NAMALWA (cell line): ENCODE measurements at regions not wholly inside any gene's neighbourhood (a gene's known extent, or its start where the extent isn't known, plus 50 kb on each side); places are given as distances from the start of the nearest gene placed in this dataset.

Experiments
- DNase-seq: peaks from one replicate; pipeline ENCODE4 v3.0.0-alpha.2; 2015; ENCODE audit warnings: low spot score

DNA sequence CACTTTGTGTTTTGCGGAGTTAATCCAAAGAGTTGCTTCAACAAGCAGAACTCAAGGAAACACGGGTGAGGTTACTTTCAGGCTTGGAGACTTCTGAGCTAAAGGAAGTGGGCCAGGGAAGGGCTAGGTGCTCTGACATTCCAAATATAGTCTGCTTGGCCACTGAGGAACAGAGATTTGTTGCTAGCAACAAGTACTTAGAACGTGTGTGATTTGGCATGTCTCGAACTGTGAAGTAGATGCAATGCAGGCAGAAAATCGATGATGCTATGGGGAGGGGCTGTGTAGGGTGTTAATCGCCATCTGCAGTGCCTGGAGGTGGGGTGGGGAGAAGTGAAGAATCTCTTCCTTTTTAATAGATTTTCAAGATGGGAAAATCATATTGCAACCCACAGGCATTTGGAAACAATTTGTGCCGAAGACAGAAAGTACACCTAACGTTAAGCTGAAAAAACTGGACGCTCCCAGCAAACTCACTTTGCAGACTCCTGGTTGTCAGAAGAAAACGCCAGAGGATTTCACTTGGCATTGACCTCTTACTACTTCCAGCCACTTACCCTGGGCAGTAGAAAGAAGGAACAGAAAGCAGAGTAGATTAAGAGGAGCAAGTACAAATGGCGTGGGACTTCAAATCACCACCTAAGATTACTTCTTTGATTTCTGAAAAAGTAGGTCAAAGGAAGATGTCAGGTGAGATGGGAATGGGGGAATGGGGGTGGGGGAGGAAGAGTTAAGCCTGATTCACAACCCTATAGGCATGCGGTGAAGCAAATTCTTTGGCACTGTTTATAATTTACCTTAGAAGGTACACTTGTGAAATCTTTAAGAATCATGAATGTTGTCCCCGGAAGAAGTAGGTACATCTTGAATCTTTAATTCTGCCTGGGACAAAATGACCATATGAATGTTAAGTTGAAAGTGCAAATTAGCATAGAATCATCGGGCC lies 314.1 kb downstream of the CD83 start:
- no peak for DNase-seq

GRCh38 chr6:14434916-14435690 lies 317.5 kb downstream of the CD83 start:
- DNase-seq, result no peak

DNA sequence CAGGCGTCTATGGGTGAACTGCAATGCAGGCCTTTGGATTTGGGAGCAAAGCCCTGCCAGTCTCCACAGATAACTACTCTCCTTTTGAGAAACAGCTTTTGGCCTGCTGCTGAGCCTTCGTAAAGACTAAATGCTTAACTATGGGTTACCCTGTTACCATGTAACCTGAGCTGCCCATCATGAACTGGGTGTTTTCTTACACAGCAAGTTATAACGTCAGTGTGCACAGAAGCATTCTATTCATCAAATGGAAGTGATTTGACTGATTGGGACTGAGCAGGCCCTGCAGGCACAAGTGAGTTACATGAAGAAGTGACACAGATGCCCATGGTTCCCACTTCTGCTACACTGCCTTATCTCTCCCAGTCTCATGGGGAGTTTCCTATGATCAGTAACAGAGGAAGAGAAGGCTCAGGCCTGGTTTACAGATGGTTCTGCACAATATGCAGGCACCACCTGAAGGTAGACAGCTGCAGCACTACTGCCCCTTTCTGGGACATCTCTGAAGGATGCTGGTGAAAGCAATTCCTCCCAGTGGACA lies 319.1 kb downstream of the CD83 start:
- DNase-seq, result no peak

DNA sequence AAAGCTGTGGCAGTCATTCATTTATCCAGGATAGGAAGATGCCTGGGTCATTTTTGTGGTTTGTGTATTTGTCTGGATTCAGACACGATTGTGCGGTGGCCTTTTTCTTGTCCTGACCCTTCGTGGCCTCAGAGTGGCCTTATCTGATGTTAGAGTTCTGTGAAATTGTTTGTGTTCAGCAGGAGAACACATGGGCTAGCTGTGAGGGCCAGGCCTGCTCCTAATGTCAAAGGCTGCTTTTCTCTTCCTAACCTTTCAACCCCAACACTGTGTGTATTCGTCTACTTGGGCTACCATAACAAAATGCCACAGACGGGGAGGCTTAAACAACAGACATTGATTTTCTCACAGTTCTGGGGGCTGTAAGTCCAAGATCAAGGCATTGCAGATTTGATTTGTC lies 321.8 kb downstream of the CD83 start:
- no peak for DNase-seq

DNA sequence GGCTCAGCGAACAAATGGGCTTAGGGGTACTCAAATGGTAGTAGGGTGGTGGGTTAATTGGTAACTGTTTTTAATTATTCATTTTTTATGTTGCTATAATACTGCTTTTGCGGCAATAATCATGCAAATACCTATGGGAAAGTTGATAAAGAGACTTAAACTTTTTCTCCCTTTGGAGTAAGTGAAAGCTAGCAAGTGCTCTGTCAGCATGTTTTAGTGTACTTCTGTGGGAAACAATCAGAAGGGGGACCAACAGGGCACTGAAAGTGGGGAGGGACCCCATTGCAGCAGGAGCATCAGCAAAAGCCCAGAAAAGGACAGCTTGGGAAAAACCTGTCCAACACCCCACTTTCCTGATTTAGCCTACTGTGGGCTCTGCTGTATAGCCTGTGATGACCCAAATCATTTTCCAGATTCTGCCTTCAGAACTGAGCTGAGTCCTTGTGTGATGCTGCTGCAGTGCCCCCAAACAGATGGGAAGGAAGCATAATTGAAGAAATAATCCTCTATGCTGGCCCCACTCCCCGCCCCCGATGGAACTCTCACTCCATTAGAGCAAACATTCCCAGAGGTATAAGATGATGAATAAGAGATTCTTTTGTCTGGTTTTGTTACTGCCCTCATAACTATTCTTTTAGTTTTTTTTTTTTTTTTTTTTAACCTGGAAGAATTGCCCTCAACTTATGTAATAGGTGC lies 322.8 kb downstream of the CD83 start:
- DNase-seq, result no peak

DNA sequence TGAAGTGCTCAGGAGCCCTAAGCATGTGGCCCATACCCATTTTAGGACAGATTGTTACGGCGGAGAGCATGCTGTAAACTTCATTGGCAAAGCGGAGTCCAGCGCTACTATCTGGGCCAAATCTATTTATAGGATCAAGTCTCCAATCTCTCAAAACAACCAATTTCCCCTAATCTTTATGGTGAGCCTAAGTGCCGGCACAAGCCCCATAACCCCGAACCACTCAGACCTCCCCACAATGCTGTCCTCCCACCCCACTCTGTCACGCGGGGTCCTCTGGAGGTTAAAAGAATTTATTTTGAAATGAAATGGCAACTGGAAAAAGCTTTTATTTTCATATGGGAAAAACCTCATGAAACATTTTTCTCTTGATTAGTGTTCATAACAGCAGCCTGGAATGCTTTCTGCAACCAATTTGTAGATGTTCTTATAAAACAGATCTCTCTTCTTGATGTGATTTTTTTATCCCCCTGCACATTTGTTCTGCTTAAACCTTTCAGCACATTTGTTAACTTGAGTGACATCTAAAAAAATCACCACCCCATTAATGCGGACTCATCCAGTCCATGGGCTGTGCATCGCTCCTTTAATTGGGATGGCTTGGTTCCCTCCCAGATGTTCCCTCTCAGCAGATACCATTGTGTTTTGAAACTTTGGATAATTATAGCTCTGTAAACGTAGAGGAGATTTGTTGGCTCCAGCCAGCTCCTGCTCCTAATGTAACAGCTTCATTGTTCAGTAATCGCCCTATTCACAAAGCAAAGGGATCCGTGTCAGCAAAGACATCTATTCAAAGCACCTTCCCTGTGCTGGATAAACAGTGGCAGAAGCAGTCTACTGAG lies 323.6 kb downstream of the CD83 start:
- no peak for DNase-seq

GRCh38 chr6:14442242-14442641 lies 324.7 kb downstream of the CD83 start:
- no peak for DNase-seq

DNA sequence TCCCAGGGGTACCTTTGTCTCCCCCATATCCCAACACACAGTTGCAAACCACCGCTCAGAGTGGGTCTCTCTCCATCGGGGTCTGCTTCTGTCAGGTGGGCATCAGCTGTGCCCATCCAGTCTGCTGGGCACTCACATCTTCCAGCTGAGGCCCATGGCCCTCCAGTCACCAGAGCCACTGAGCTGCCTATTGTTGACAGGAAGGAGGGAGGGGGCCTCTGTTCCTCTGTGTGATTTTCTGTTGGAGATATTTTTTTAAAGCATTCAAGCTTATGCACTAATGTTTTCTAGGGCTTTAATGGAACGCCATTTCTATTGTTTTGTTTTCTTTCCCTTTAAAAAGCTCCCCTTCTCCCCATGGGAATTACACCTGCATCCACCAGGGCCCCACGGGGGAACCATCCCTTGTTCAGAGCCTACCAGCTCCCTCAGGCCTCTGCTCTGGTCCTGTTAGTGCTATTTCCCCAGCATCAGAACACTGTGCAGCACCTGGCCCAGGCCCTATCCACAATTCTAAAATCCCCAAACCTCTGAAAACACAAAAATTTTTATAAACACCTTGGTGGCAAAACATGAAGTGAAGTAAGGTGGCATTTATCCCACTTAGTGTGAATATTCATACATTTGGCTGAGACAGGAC lies 326.2 kb downstream of the CD83 start:
- no peak for DNase-seq

- no peak for DNase-seq
These were observed 326.9 kb downstream of the CD83 start for GRCh38 chr6:14444295-14444972.

GRCh38 chr6:14447240-14447639 lies 329.7 kb downstream of the CD83 start:
- no peak for DNase-seq

- DNase-seq, result no peak
These were observed 330.7 kb downstream of the CD83 start for GRCh38 chr6:14448246-14448645.

- no peak for DNase-seq
These were observed 332.5 kb downstream of the CD83 start for GRCh38 chr6:14450133-14450504.

DNA sequence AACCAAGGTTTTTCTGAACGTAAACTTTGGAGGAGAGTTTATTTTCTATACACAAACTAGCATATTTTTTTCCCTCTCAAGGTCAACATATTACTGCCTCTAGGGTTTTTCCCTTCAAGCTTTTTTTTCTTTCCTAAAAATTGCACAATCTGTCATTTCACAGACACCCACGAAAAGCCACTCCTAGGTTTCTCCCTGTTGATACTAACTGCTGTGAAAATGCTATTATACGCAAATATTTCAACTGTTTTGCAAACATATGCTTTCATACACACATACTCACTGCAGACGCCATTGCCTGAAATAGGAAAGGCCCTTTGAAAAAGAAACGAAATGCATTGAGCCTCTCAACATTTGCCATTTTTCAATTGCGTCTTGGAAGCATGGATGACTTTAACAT lies 333.0 kb downstream of the CD83 start:
- no peak for DNase-seq

- DNase-seq, result no peak
These were observed 334.2 kb downstream of the CD83 start for GRCh38 chr6:14451594-14452374.

DNA sequence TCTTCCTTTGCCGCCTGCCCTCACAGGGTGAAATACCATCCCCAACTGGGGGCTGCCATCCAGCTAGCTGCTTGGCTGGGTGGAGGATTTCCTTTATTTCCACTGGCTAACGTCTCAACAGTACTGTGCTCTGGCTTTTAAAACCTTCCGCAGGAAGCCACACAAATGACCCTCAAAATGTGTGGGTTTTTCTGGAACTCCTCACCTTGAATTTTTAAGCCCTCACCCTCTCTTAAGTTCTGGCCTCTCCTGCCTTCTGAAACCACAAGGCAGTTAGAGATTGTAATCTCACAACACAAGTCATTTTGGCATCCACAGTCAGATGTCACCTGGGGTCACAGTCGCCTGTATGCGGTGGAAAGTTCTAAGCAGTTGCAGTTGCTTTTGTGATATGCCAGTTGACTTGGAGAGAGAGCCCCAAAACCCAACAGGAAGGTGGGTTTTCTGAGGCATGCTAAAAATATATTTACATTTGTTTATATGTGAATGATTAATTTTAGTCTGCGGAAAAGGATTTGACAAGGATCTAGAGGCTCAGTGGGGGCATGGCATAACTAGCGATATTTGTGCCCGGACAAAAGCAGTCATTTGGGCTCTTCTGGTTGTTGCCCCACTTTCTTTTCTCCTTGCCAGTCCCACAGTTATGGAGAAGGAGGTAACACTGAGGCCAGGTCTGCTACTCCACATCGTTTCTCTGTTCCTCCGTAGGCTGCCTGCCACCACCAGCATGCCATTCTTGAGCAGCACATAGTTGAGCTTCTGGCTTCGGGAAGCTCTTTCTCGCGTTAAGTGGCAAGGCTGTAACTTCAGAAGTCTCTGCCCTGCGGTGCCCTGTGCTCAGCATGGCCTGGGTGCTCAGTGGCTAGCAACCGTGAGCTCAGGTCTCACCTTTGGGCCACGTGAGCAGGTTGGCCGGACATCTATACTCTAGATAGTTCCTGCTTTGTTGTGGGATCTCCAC lies 335.3 kb downstream of the CD83 start:
- no peak for DNase-seq

- DNase-seq, result no peak
These were observed 336.3 kb downstream of the CD83 start for GRCh38 chr6:14453712-14454472.

DNA sequence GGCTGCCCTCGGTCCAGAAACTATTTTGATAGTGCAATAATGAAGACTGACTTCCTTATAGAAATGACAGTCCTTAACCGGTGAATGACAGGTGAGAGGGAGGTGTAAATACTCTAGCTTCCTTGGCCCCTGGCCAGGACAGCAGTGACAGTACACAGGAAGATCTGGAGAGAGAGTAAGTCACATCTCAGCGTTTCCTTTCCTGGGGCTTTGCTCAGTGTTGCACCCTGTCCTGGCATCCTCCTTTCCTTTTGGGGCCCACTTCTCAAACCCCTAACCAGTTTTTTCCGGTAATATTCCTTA lies 336.9 kb downstream of the CD83 start:
- DNase-seq, result no peak

DNA sequence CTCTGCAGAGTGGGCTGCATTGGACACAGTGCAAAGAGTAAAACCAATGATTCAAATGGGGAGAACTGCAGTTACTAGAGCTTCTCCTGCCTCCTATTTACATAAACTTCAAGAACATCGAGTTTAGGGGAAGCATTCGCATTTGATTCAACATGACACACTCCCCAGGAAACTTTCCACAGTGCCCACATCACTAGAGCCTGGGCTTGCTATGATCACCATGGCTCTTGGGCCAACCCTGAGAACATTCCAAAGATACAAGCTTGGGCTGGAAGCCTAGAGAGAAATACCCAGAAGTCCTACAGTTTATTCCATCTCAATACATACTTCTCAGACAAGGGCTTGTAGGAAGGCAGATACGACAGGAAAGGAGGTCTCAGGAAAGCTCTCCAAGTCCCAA lies 337.9 kb downstream of the CD83 start:
- DNase-seq, result no peak
